ENCODE measurements at regions not wholly inside any gene's neighbourhood (a gene's known extent, or its start where the extent isn't known, plus 50 kb on each side); places are given as distances from the start of the nearest gene placed in this dataset.
A peak's percentile ranks its signal among the peaks of the same experiment; 100 is the strongest.

- Mint-ChIP-seq H3K27me3 (ENCODE audit: low read depth) (no peaks in the 10 kb centered on the region), H3K9me3 (ENCODE audit: low read depth) (no peaks in the 10 kb centered on the region), H3K4me1 (ENCODE audit: low read depth) (peaks cover 49% of the 10 kb centered on the region), H3K27ac (ENCODE audit: unreplicated experiment) (no peak overlapping the region), H3K36me3 (ENCODE audit: low read depth) (no peaks in the 10 kb centered on the region), H3K4me3 (ENCODE audit: unreplicated experiment) (no peak overlapping the region)
- DNase-seq (ENCODE audit: low spot score): no peak
- no peak for TF ChIP-seq CTCF (IDR thresholded peaks at IDR 0.05)
Measured at GRCh38 chr5:74340476-74340875, 300.1 kb downstream of the ENC1 start.

DNA sequence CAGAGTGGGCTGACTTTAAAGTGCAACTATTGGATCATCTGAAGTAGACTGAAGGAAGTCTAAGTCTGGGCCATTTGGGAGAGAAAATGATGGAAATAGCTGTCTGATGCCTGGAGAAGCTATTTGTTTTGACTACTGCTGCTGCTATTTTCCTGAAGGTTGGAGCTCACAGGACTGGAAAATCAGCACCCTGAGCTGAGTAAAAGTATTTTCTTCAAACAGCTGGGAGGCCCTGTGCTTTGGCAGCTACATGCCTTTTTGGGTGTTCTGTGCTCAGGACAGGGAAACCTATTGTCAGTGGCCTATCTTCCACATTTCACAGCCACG is 302.6 kb downstream of the ENC1 start:
- H3K36me3 Mint-ChIP-seq (ENCODE audit: low read depth): no peaks in the 10 kb centered on the region
- TF ChIP-seq CTCF (IDR thresholded peaks at IDR 0.05): no peak
- no peaks in the 10 kb centered on the region for H3K9me3 Mint-ChIP-seq (ENCODE audit: low read depth)
- no peaks in the 10 kb centered on the region for H3K27me3 Mint-ChIP-seq (ENCODE audit: low read depth)
- H3K4me3 Mint-ChIP-seq (ENCODE audit: unreplicated experiment): no peak overlapping the region
- H3K4me1 Mint-ChIP-seq (ENCODE audit: low read depth): peaks cover 35% of the 10 kb centered on the region
- no peak for DNase-seq (ENCODE audit: low spot score)
- peak overlapping the region; percentile 25 for H3K27ac Mint-ChIP-seq (ENCODE audit: unreplicated experiment)

GRCh38 chr5:74337254-74337983 is 303.1 kb downstream of the ENC1 start:
- peak overlapping the region; percentile 25 for H3K27ac Mint-ChIP-seq (ENCODE audit: unreplicated experiment)
- no peak for DNase-seq (ENCODE audit: low spot score)
- H3K9me3 Mint-ChIP-seq (ENCODE audit: low read depth): no peaks in the 10 kb centered on the region
- no peaks in the 10 kb centered on the region for H3K27me3 Mint-ChIP-seq (ENCODE audit: low read depth)
- no peak for TF ChIP-seq CTCF (IDR thresholded peaks at IDR 0.05)
- no peaks in the 10 kb centered on the region for H3K36me3 Mint-ChIP-seq (ENCODE audit: low read depth)
- no peak overlapping the region for H3K4me3 Mint-ChIP-seq (ENCODE audit: unreplicated experiment)
- peaks cover 30% of the 10 kb centered on the region for H3K4me1 Mint-ChIP-seq (ENCODE audit: low read depth)

- no peaks in the 10 kb centered on the region for H3K27me3 Mint-ChIP-seq (ENCODE audit: low read depth)
- no peaks in the 10 kb centered on the region for H3K9me3 Mint-ChIP-seq (ENCODE audit: low read depth)
- H3K4me3 Mint-ChIP-seq (ENCODE audit: unreplicated experiment): no peak overlapping the region
- TF ChIP-seq CTCF (IDR thresholded peaks at IDR 0.05): peak; percentile 26
- H3K36me3 Mint-ChIP-seq (ENCODE audit: low read depth): no peaks in the 10 kb centered on the region
- H3K27ac Mint-ChIP-seq (ENCODE audit: unreplicated experiment): no peak overlapping the region
- peaks cover 20% of the 10 kb centered on the region for H3K4me1 Mint-ChIP-seq (ENCODE audit: low read depth)
- no peak for DNase-seq (ENCODE audit: low spot score)
Measured at GRCh38 chr5:74336297-74336696, 304.2 kb downstream of the ENC1 start.

DNA sequence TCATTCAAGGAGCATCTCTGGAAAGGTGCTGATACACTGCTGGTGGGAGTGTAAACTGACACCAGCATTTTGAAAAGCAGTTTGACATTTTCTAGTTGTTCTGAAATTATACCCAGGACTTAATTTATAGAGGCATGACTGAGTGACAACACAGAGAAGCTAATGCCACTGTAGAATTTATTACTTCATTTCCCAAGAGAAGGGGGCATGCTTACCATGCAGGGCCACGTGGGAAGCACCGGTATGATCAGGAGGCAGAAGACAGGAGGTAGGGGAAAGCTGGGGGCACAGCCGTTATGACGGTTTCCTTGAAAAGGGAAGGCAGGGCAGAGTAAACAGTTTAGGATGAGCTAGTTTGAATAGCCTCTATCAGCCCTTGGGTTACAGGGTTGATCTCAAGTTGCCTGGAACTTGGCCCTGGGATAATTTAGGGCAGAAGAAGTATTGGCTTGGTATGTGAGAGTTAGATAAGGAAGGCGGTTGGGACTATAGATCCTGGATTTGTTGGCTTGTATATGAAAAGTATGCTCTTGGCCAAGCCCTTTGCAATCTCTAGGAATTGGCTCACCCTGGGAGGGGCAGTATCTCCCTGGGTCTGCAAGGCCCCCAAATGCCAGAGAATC is 305.7 kb downstream of the ENC1 start:
- no peak overlapping the region for H3K4me3 Mint-ChIP-seq (ENCODE audit: unreplicated experiment)
- no peak for DNase-seq (ENCODE audit: low spot score)
- no peak for TF ChIP-seq CTCF (IDR thresholded peaks at IDR 0.05)
- no peaks in the 10 kb centered on the region for H3K9me3 Mint-ChIP-seq (ENCODE audit: low read depth)
- H3K27ac Mint-ChIP-seq (ENCODE audit: unreplicated experiment): no peak overlapping the region
- H3K36me3 Mint-ChIP-seq (ENCODE audit: low read depth): no peaks in the 10 kb centered on the region
- H3K27me3 Mint-ChIP-seq (ENCODE audit: low read depth): no peaks in the 10 kb centered on the region
- H3K4me1 Mint-ChIP-seq (ENCODE audit: low read depth): peaks cover 13% of the 10 kb centered on the region
